GM12878 (cell line): ENCODE measurements at regions not wholly inside any gene's neighbourhood (a gene's known extent, or its start where the extent isn't known, plus 50 kb on each side); places are given as distances from the start of the nearest gene placed in this dataset.

Experiments
- ATAC-seq: fragments of 200-7000 bp; cut with Tn5 transposase; 3 replicates; pipeline ENCODE4 v1.9.1; 2020; ENCODE audit warnings: mild to moderate bottlenecking, moderate library complexity
- BruUV-seq: library from RNA; stranded (reverse); fragments of 400-500 nt; replicated peaks from 2 replicates; lab custom pipeline; 2021; lab: Mats Ljungman, UMichigan
- CTCF ChIA-PET: fragments of 300-600 bp; sonication (Branson Sonifier 250); formaldehyde crosslinking; extraction: SDS; loops from one replicate; lab custom pipeline; 2021; ENCODE audit warnings: inconsistent platforms; lab: Yijun Ruan, JAX
- POLR2A ChIA-PET: fragments of 350-600 bp; formaldehyde crosslinking; extraction: SDS; loops from one replicate; lab custom pipeline; 2021; ENCODE audit warnings: inconsistent platforms; lab: Charles Lee
- RAD21 ChIA-PET: fragments of 300-600 bp; sonication (Branson Sonifier 250); formaldehyde crosslinking; loops from one replicate; lab custom pipeline; 2023; ENCODE audit warnings: antibody characterized with exemption; ENCODE audit not compliant: unreplicated experiment; lab: Charles Lee
- SMC1A ChIA-PET: fragments of 300-600 bp; sonication (Branson Sonifier 250); formaldehyde crosslinking; loops from one replicate; lab custom pipeline; 2023; ENCODE audit not compliant: unreplicated experiment, uncharacterized antibody; lab: Charles Lee
- DNase-seq: peaks from one replicate; pipeline ENCODE4 v3.0.0-alpha.2; 2011; ENCODE audit warnings: low read depth, low spot score
- FAIRE-seq: peaks from 3 replicates; lab custom pipeline; 2011; peaks lifted over from hg19 to GRCh38; lab: Jason Lieb, UNC
- H2AFZ ChIP-seq: 2 replicates; pipeline ENCODE4 v1.6.0; 2011; ENCODE audit warnings: low read depth, low read length, control low read depth; ENCODE audit not compliant: control insufficient read depth
- H3K27ac ChIP-seq: 2 replicates; pipeline ENCODE4 v1.5.1; 2011; ENCODE audit warnings: control low read depth; ENCODE audit not compliant: control insufficient read depth, insufficient read depth
- H3K27me3 ChIP-seq, 2 experiments: replicated peaks in 1 of 2; 2 replicates each; pipeline versions ENCODE4 v1.6.0 to v1.6.1; 2011; ENCODE audit warnings: low read length in 1 of 2; ENCODE audit not compliant: control insufficient read depth in 2 of 2, insufficient read depth in 2 of 2
- H3K36me3 ChIP-seq, 2 experiments: 2 replicates each; pipeline ENCODE4 v1.5.1; 2011; ENCODE audit warnings: low read length in 1 of 2; ENCODE audit not compliant: control insufficient read depth in 2 of 2, insufficient read depth in 2 of 2
- H3K4me1 ChIP-seq: 2 replicates; pipeline ENCODE4 v1.6.1; 2011; ENCODE audit warnings: mild to moderate bottlenecking, low read length, moderate library complexity, mixed read lengths; ENCODE audit not compliant: control insufficient read depth, insufficient read depth
- H3K4me2 ChIP-seq: 2 replicates; pipeline ENCODE4 v1.6.0; 2011; ENCODE audit warnings: control low read depth; ENCODE audit not compliant: control insufficient read depth, insufficient read depth
- H3K4me3 ChIP-seq: fragments of 200-600 bp; sonication (generic); 2 replicates; pipeline ENCODE4 v1.5.1; 2016
- H3K79me2 ChIP-seq: 2 replicates; pipeline ENCODE4 v1.6.0; 2011; ENCODE audit warnings: low read length; ENCODE audit not compliant: control insufficient read depth, insufficient read depth
- H3K9ac ChIP-seq: 2 replicates; pipeline ENCODE4 v1.8.0; 2011; ENCODE audit warnings: low read length, control low read depth, mixed read lengths; ENCODE audit not compliant: control insufficient read depth, insufficient read depth
- H3K9me3 ChIP-seq: replicated peaks from 3 replicates; pipeline ENCODE4 v1.5.1; 2011; ENCODE audit warnings: mild to moderate bottlenecking, low read length; ENCODE audit not compliant: control insufficient read depth, insufficient read depth
- H4K20me1 ChIP-seq: 2 replicates; pipeline ENCODE4 v1.6.0; 2011; ENCODE audit not compliant: control insufficient read depth, insufficient read depth
- BACH1 ChIP-seq: fragments of 450-650 bp; IDR thresholded peaks from 2 replicates; pipeline ENCODE4 v1.6.1; 2017; ENCODE audit warnings: mild to moderate bottlenecking, borderline replicate concordance
- BHLHE40 ChIP-seq, 2 experiments: fragments of 450-650 bp in 1 of 2; IDR thresholded peaks; 2 replicates each; pipeline ENCODE4 v1.6.1; 2011 to 2017; ENCODE audit warnings: low read depth in 2 of 2, borderline replicate concordance in 1 of 2, improper control_type of control experiment in 1 of 2, low read length in 1 of 2, mild to moderate bottlenecking in 1 of 2
- CREM ChIP-seq: IDR thresholded peaks from 2 replicates; pipeline ENCODE4 v1.6.1; 2014; ENCODE audit warnings: antibody characterized with exemption, low read depth
- JUNB ChIP-seq: IDR thresholded peaks from 2 replicates; pipeline ENCODE4 v1.6.1; 2016; ENCODE audit warnings: antibody characterized with exemption, mild to moderate bottlenecking
- POU2F2 ChIP-seq: IDR thresholded peaks from 3 replicates; pipeline ENCODE4 v1.6.1; 2011; ENCODE audit warnings: low read depth, mild to moderate bottlenecking, low read length, borderline replicate concordance
- RAD21 ChIP-seq: IDR thresholded peaks from 2 replicates; pipeline ENCODE4 v1.6.1; 2011; ENCODE audit warnings: mild to moderate bottlenecking, low read depth, low read length, moderate library complexity; ENCODE audit not compliant: insufficient read depth
- WGBS: methylation state at CpG from one replicate; pipeline ENCODE4 v1.1.6; 2016; ENCODE audit warnings: low lambda C conversion rate; ENCODE audit not compliant: insufficient replicate concordance, insufficient coverage; ENCODE audit errors: missing lambda C conversion rate; 5-methylcytosine and 5-hydroxymethylcytosine counted together
- in situ Hi-C: fragments of 300-500 bp; cut with MboI; formaldehyde crosslinking; loops from 9 replicates; pipeline ENCODE4 v1.14.3; 2018; ENCODE audit warnings: mixed read lengths
- intact Hi-C: fragments of 100-400 bp; cut with micrococcal nuclease; formaldehyde crosslinking; loops from one replicate; pipeline ENCODE4 v1.14.2; 2022; ENCODE audit not compliant: unreplicated experiment
- TF ChIP-seq, protein P1 (sequence below): fragments of 450-650 bp; IDR thresholded peaks from 2 replicates; pipeline ENCODE4 v1.6.1; 2017; ENCODE audit warnings: mild to moderate bottlenecking, moderate library complexity
- TF ChIP-seq, protein P2 (sequence below): fragments of 450-650 bp; IDR thresholded peaks from 2 replicates; pipeline ENCODE4 v1.6.1; 2016; ENCODE audit warnings: mild to moderate bottlenecking
- TF ChIP-seq, protein P3 (sequence below): fragments of 450-650 bp; IDR thresholded peaks from 2 replicates; pipeline ENCODE4 v1.6.1; 2014; ENCODE audit warnings: mild to moderate bottlenecking
- TF ChIP-seq, protein P4 (sequence below): IDR thresholded peaks from 2 replicates; pipeline ENCODE4 v1.6.1; 2011; ENCODE audit warnings: low read depth, low read length, improper control_type of control experiment, borderline replicate concordance

DNA sequence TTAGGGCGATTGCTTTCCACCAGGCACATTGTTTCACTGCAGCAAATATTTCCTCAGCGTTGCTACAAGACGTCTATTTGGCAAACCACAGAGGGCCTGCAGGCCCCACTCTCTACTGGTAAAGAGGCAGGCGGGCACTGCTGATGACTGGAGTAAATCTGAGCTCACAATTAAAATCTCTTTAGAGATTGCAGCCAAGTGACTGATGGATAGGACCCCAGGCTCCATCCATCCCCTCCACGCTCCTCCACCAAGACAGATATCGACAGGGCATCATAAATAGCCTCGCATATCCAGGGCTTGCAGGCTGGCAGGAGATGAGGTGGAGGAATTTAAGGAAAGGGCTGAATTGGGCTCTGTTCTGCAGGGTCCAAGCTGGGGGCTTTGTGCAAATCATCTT, 50.4 kb upstream of the MDGA1 start:
- SMC1A ChIA-PET, result no interaction called here

More for the DNA sequence above, 50.4 kb upstream of the MDGA1 start:
- WGBS, result 61% methylated on average over 7 of the region's 7 CpGs
- TF ChIP-seq, protein P1, sequence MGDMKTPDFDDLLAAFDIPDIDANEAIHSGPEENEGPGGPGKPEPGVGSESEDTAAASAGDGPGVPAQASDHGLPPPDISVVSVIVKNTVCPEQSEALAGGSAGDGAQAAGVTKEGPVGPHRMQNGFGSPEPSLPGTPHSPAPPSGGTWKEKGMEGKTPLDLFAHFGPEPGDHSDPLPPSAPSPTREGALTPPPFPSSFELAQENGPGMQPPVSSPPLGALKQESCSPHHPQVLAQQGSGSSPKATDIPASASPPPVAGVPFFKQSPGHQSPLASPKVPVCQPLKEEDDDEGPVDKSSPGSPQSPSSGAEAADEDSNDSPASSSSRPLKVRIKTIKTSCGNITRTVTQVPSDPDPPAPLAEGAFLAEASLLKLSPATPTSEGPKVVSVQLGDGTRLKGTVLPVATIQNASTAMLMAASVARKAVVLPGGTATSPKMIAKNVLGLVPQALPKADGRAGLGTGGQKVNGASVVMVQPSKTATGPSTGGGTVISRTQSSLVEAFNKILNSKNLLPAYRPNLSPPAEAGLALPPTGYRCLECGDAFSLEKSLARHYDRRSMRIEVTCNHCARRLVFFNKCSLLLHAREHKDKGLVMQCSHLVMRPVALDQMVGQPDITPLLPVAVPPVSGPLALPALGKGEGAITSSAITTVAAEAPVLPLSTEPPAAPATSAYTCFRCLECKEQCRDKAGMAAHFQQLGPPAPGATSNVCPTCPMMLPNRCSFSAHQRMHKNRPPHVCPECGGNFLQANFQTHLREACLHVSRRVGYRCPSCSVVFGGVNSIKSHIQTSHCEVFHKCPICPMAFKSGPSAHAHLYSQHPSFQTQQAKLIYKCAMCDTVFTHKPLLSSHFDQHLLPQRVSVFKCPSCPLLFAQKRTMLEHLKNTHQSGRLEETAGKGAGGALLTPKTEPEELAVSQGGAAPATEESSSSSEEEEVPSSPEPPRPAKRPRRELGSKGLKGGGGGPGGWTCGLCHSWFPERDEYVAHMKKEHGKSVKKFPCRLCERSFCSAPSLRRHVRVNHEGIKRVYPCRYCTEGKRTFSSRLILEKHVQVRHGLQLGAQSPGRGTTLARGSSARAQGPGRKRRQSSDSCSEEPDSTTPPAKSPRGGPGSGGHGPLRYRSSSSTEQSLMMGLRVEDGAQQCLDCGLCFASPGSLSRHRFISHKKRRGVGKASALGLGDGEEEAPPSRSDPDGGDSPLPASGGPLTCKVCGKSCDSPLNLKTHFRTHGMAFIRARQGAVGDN, result no peak
- TF ChIP-seq JUNB (no peak), BACH1 (no peak), CREM (no peak), POU2F2 (no peak), BHLHE40 (IDR thresholded peaks at IDR 0.05; ENCODE audit: borderline replicate concordance in 1 of 2, low read depth in 2 of 2, low read length in 1 of 2) (no peak), RAD21 (no peak)
- TF ChIP-seq, protein P2, sequence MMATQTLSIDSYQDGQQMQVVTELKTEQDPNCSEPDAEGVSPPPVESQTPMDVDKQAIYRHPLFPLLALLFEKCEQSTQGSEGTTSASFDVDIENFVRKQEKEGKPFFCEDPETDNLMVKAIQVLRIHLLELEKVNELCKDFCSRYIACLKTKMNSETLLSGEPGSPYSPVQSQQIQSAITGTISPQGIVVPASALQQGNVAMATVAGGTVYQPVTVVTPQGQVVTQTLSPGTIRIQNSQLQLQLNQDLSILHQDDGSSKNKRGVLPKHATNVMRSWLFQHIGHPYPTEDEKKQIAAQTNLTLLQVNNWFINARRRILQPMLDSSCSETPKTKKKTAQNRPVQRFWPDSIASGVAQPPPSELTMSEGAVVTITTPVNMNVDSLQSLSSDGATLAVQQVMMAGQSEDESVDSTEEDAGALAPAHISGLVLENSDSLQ, result no peak
- TF ChIP-seq, protein P3, sequence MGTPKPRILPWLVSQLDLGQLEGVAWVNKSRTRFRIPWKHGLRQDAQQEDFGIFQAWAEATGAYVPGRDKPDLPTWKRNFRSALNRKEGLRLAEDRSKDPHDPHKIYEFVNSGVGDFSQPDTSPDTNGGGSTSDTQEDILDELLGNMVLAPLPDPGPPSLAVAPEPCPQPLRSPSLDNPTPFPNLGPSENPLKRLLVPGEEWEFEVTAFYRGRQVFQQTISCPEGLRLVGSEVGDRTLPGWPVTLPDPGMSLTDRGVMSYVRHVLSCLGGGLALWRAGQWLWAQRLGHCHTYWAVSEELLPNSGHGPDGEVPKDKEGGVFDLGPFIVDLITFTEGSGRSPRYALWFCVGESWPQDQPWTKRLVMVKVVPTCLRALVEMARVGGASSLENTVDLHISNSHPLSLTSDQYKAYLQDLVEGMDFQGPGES, result no peak
- TF ChIP-seq, protein P4, sequence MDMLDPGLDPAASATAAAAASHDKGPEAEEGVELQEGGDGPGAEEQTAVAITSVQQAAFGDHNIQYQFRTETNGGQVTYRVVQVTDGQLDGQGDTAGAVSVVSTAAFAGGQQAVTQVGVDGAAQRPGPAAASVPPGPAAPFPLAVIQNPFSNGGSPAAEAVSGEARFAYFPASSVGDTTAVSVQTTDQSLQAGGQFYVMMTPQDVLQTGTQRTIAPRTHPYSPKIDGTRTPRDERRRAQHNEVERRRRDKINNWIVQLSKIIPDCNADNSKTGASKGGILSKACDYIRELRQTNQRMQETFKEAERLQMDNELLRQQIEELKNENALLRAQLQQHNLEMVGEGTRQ, result no peak
- Histone ChIP-seq H2AFZ (no peak overlapping the region), H3K9ac (no peak overlapping the region), H3K4me2 (no peak overlapping the region), H3K4me3 (no peak overlapping the region), H3K9me3 (no peaks in the 10 kb centered on the region), H4K20me1 (no peaks in the 10 kb centered on the region), H3K36me3 (no peaks in the 10 kb centered on the region), H3K27me3 (no peaks in the 10 kb centered on the region; a peak in 1 of 4 replicates), H3K79me2 (no peaks in the 10 kb centered on the region), H3K4me1 (no peaks in the 10 kb centered on the region), H3K27ac (no peak overlapping the region)
- in situ Hi-C loops (no loop called here), intact Hi-C loops (no loop called here)
- CTCF ChIA-PET, result no interaction called here
- no peak for FAIRE-seq
- BruUV-seq, result no TSS peak
- no peak for DNase-seq
- POLR2A ChIA-PET, result no interaction called here
- no peak for ATAC-seq
- RAD21 ChIA-PET, result no interaction called here
